MCF 10A (cell line): ENCODE measurements at regions not wholly inside any gene's neighbourhood (a gene's known extent, or its start where the extent isn't known, plus 50 kb on each side); places are given as distances from the start of the nearest gene placed in this dataset.

Experiments used
- BruUV-seq: library from RNA; stranded (reverse); fragments of 400-500 nt; replicated peaks from 2 replicates; lab custom pipeline; 2021; lab: Mats Ljungman, UMichigan
- CTCF ChIA-PET: fragments of 300-600 bp; sonication (Branson Sonifier 250); formaldehyde crosslinking; extraction: SDS; loops from one replicate; lab custom pipeline; 2021; ENCODE audit warnings: antibody characterized with exemption, inconsistent platforms; lab: Yijun Ruan, JAX
- POLR2A ChIA-PET: fragments of 300-600, 350-650 bp; sonication (Branson Sonifier 250); formaldehyde crosslinking; extraction: SDS; loops from one replicate; lab custom pipeline; 2020; ENCODE audit warnings: antibody characterized with exemption, inconsistent platforms; lab: Yijun Ruan, JAX
- DNase-seq: peaks from one replicate; pipeline ENCODE4 v3.0.0-alpha.2; 2018; ENCODE audit not compliant: unreplicated experiment
- H3K27ac Mint-ChIP-seq: one replicate; pipeline ENCODE4 v1.8.0; 2022; ENCODE audit warnings: mild to moderate bottlenecking, low read depth, mixed read lengths; ENCODE audit not compliant: unreplicated experiment
- H3K27me3 Mint-ChIP-seq: one replicate; pipeline ENCODE4 v1.8.0; 2022; ENCODE audit warnings: mixed read lengths; ENCODE audit not compliant: insufficient read depth, unreplicated experiment
- H3K36me3 Mint-ChIP-seq: one replicate; pipeline ENCODE4 v1.8.0; 2022; ENCODE audit warnings: mild to moderate bottlenecking, moderate library complexity, mixed read lengths; ENCODE audit not compliant: insufficient read depth, unreplicated experiment
- H3K4me1 Mint-ChIP-seq: one replicate; pipeline ENCODE4 v1.8.0; 2022; ENCODE audit warnings: mixed read lengths; ENCODE audit not compliant: insufficient read depth, unreplicated experiment
- H3K4me3 Mint-ChIP-seq: one replicate; pipeline ENCODE4 v1.8.0; 2022; ENCODE audit warnings: mild to moderate bottlenecking, moderate library complexity, mixed read lengths; ENCODE audit not compliant: unreplicated experiment
- H3K9me3 Mint-ChIP-seq: one replicate; pipeline ENCODE4 v1.8.0; 2022; ENCODE audit warnings: mixed read lengths; ENCODE audit not compliant: unreplicated experiment
- intact Hi-C: fragments of 100-400 bp; cut with micrococcal nuclease; formaldehyde crosslinking; loops from 2 replicates; pipeline ENCODE4 v1.14.1; 2022
- TF ChIP-seq, protein P1 (sequence below): fragments of 200-600 bp; IDR thresholded peaks from one replicate; pipeline ENCODE4 v1.8.0; 2022; ENCODE audit warnings: antibody characterized with exemption, mild to moderate bottlenecking; ENCODE audit not compliant: unreplicated experiment

DNA sequence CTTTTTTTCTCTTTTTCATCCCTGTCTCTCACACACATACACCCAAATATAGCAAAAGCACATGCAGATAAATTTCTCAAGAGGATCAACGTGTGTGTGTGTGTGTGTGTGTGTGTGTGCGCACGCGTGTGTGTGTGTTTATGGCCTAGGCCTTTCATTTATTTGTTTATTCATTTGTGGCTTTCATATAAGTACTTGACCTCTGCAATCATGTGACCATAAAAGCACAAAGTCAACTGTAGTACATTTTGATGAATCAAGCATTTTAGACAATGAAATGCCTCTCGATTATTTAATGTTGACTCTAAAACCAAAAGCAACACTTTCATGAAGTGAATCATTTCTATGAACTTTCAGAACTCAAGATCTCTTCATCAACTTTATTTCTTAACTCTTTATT, 194.1 kb upstream of the ADGRL2 start:
- Mint-ChIP-seq H3K36me3 (no peaks in the 10 kb centered on the region), H3K4me1 (no peaks in the 10 kb centered on the region), H3K27ac (no peak overlapping the region), H3K27me3 (no peaks in the 10 kb centered on the region), H3K9me3 (no peaks in the 10 kb centered on the region), H3K4me3 (no peak overlapping the region)
- TF ChIP-seq, protein P1, sequence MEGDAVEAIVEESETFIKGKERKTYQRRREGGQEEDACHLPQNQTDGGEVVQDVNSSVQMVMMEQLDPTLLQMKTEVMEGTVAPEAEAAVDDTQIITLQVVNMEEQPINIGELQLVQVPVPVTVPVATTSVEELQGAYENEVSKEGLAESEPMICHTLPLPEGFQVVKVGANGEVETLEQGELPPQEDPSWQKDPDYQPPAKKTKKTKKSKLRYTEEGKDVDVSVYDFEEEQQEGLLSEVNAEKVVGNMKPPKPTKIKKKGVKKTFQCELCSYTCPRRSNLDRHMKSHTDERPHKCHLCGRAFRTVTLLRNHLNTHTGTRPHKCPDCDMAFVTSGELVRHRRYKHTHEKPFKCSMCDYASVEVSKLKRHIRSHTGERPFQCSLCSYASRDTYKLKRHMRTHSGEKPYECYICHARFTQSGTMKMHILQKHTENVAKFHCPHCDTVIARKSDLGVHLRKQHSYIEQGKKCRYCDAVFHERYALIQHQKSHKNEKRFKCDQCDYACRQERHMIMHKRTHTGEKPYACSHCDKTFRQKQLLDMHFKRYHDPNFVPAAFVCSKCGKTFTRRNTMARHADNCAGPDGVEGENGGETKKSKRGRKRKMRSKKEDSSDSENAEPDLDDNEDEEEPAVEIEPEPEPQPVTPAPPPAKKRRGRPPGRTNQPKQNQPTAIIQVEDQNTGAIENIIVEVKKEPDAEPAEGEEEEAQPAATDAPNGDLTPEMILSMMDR, result no peak
- POLR2A ChIA-PET, result no interaction called here
- DNase-seq, result no peak
- CTCF ChIA-PET, result no interaction called here
- intact Hi-C loops, result no loop called here
- no TSS peak for BruUV-seq

DNA sequence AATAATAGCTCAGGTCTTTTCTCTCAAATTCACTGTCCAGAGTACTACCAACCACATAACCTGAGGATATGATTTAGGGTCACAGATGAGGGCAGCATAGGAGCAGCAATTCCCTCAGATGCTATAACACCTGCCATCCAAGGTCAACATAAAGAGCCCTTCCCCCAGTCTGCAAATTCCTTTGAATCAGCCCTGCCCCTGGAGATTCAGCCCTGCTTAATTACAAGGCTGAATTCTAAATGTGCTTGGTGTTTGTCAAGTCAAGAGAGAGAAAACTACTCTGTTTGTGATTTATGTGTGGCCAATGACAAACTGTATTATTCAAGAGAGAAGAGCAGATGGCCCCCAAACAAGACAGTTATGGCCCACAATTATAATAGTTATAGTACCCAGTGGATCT, 195.7 kb upstream of the ADGRL2 start:
- no TSS peak for BruUV-seq
- CTCF ChIA-PET, result no interaction called here

DNA sequence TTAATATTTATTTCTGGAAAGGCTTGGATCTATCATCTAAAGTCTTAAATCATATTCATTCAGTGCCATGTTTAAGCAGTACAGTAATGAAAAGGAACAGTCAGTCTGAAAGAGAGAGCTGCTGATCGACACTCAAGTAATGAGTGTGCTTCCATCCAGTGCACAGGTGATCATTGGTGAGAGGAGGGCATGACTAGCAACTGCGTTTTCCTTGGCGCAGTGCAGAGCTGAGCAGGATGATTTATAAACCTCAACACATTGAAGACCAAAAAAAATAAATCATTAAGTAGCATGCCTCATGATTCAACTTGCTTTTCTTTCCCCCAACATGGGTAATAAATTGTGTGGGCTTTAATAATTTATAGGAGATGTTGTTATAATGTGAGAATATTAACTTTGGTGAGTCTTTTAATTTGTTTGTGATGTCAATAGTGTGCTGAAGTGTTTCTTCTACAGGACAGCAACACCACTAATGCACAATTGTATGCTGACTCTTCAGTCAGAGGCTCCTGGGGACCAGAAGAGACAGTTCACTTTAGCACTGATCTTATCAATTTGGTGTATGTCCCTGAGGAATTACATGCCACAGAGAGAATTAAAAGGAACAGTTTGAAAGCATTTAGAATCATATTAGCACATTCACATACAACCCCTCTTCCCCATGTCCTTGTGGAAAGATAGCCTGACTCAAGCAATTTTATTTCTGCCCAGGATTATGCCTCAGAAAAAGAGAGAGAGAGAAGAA, 199.7 kb upstream of the ADGRL2 start:
- no peak for DNase-seq
- Mint-ChIP-seq H3K4me3 (no peak overlapping the region), H3K4me1 (no peaks in the 10 kb centered on the region), H3K36me3 (no peaks in the 10 kb centered on the region), H3K9me3 (no peaks in the 10 kb centered on the region), H3K27me3 (no peaks in the 10 kb centered on the region), H3K27ac (peak overlapping the region; percentile 26)
- POLR2A ChIA-PET, result no interaction called here
- no TSS peak for BruUV-seq
- intact Hi-C loops, result no loop called here
- TF ChIP-seq, protein P1, result no peak
- CTCF ChIA-PET, result no interaction called here

More for the DNA sequence above, 195.7 kb upstream of the ADGRL2 start:
- intact Hi-C loops, result no loop called here
- Mint-ChIP-seq H3K36me3 (no peaks in the 10 kb centered on the region), H3K4me3 (no peak overlapping the region), H3K4me1 (no peaks in the 10 kb centered on the region), H3K27ac (no peak overlapping the region), H3K9me3 (no peaks in the 10 kb centered on the region), H3K27me3 (no peaks in the 10 kb centered on the region)
- no peak for DNase-seq
- TF ChIP-seq, protein P1, result no peak
- POLR2A ChIA-PET, result no interaction called here

DNA sequence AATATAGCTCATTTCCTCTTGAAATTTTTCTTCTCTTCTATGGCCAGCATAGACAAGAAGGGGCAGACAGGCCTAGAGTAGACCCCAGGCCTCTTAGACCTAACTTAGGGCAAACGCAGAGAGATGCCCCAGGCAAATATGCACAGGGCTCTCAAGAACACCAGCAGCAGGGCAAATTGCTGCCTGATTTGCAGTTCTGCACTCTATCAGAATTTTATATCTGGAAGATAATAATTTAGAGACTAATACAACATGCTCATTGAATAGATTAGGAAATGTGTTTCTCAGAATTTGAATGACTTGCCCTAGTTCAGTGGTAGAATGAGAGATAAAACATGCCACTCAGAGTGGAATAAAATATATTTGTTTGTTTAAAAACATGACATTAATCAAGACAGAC, 200.4 kb upstream of the ADGRL2 start:
- no peak for DNase-seq
- Mint-ChIP-seq H3K27me3 (no peaks in the 10 kb centered on the region), H3K4me1 (no peaks in the 10 kb centered on the region), H3K36me3 (no peaks in the 10 kb centered on the region), H3K4me3 (no peak overlapping the region), H3K9me3 (no peaks in the 10 kb centered on the region), H3K27ac (no peak overlapping the region)
- BruUV-seq, result no TSS peak
- POLR2A ChIA-PET, result no interaction called here
- CTCF ChIA-PET, result no interaction called here
- TF ChIP-seq, protein P1, result no peak
- intact Hi-C loops, result no loop called here
